ENCODE measurements at regions not wholly inside any gene's neighbourhood (a gene's known extent, or its start where the extent isn't known, plus 50 kb on each side); places are given as distances from the start of the nearest gene placed in this dataset.

- Mint-ChIP-seq H3K27ac (no peak overlapping the region), H3K4me1 (ENCODE audit: low read depth) (no peaks in the 10 kb centered on the region)
Measured at GRCh38 chr1:13992489-13993285, 292.7 kb downstream of the PRDM2 start.

GRCh38 chr1:13994386-13994785, 294.4 kb downstream of the PRDM2 start:
- peaks cover 16% of the 10 kb centered on the region for H3K27me3 Mint-ChIP-seq
- no peaks in the 10 kb centered on the region for H3K4me1 Mint-ChIP-seq (ENCODE audit: low read depth)
- intact Hi-C loops (cut with micrococcal nuclease), result no loop called here
- H3K4me3 Mint-ChIP-seq, result no peak overlapping the region
- no peak overlapping the region for H3K27ac Mint-ChIP-seq
- DNase-seq, result no peak
- CTCF ChIA-PET, result no interaction called here
- H3K36me3 Mint-ChIP-seq, result no peaks in the 10 kb centered on the region
- H3K9me3 Mint-ChIP-seq, result peaks cover 17% of the 10 kb centered on the region
- POLR2A ChIA-PET, result no interaction called here

More at GRCh38 chr1:13992489-13993285, 292.7 kb downstream of the PRDM2 start:
- ChIA-PET CTCF (no interaction called here), POLR2A (no interaction called here)
- Mint-ChIP-seq H3K9me3 (peaks cover 9% of the 10 kb centered on the region), H3K27me3 (peaks cover 16% of the 10 kb centered on the region), H3K36me3 (no peaks in the 10 kb centered on the region), H3K4me3 (no peak overlapping the region)
- intact Hi-C loops (cut with micrococcal nuclease), result no loop called here
- no peak for DNase-seq

DNA sequence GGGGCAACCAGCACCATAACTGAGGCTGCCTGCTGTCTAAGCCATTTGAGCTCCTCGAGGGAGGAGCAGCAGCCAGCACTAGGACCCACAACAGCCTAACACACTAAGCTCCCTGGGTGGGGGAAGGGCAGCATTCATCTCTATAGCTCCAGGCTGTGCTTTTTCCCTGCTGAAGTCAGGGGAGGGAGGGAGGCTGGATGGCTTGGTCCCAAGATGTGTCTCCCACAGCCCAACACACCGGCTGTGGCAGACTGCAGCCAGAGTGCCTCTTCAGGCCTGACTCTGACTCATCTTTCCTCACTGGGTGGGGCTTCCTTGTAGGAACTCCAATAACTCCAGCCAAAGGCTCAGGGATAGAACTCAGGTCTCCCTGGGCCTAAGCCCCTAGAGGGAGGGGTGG, 296.3 kb downstream of the PRDM2 start:
- peaks cover 29% of the 10 kb centered on the region for H3K9me3 Mint-ChIP-seq
- ChIA-PET POLR2A (no interaction called here), CTCF (no interaction called here)
- no peak overlapping the region for H3K4me3 Mint-ChIP-seq
- intact Hi-C loops (cut with micrococcal nuclease), result no loop called here
- DNase-seq, result no peak
- no peaks in the 10 kb centered on the region for H3K4me1 Mint-ChIP-seq (ENCODE audit: low read depth)
- H3K36me3 Mint-ChIP-seq, result peaks cover 2% of the 10 kb centered on the region
- no peak overlapping the region for H3K27ac Mint-ChIP-seq
- H3K27me3 Mint-ChIP-seq, result peaks cover 14% of the 10 kb centered on the region

DNA sequence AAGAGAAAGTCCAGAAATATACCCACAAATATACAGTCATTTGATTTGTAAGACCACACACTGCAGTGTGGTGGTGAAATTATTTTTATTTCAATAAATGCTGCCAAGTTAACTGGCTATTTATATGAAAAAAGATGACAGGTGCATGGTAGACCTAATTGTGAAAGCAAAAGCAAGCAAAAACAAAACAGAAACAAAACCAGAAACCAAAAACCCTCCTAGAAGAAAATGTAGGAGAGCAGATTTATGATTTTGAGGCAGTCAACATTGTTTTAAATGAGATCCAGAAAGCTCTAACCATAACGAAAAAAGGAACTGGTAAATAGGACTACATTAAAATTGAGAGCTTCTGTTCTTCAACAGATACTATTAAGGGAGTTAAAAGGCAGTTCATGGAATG, 303.6 kb downstream of the PRDM2 start:
- intact Hi-C loops (cut with micrococcal nuclease), result no loop called here
- DNase-seq, result no peak
- Mint-ChIP-seq H3K4me3 (no peak overlapping the region), H3K27ac (no peak overlapping the region), H3K27me3 (peaks cover 7% of the 10 kb centered on the region), H3K36me3 (peaks cover 2% of the 10 kb centered on the region), H3K4me1 (ENCODE audit: low read depth) (no peaks in the 10 kb centered on the region), H3K9me3 (peaks cover 37% of the 10 kb centered on the region)
- CTCF ChIA-PET, result no interaction called here
- POLR2A ChIA-PET, result no interaction called here

- H3K9me3 Mint-ChIP-seq, result peaks cover 8% of the 10 kb centered on the region
- peaks cover 4% of the 10 kb centered on the region for H3K27me3 Mint-ChIP-seq
- H3K27ac Mint-ChIP-seq, result no peak overlapping the region
- H3K4me1 Mint-ChIP-seq (ENCODE audit: low read depth), result no peaks in the 10 kb centered on the region
- intact Hi-C loops (cut with micrococcal nuclease), result no loop called here
- H3K36me3 Mint-ChIP-seq, result no peaks in the 10 kb centered on the region
- ChIA-PET CTCF (no interaction called here), POLR2A (no interaction called here)
- DNase-seq, result no peak
- no peak overlapping the region for H3K4me3 Mint-ChIP-seq
Measured at GRCh38 chr1:14009582-14009981, 309.6 kb downstream of the PRDM2 start.

GRCh38 chr1:14010476-14010875, 310.5 kb downstream of the PRDM2 start:
- Mint-ChIP-seq H3K27me3 (peaks cover 5% of the 10 kb centered on the region), H3K9me3 (peaks cover 8% of the 10 kb centered on the region), H3K4me1 (ENCODE audit: low read depth) (no peaks in the 10 kb centered on the region), H3K27ac (no peak overlapping the region), H3K4me3 (no peak overlapping the region), H3K36me3 (no peaks in the 10 kb centered on the region)
- intact Hi-C loops (cut with micrococcal nuclease), result no loop called here
- ChIA-PET POLR2A (no interaction called here), CTCF (no interaction called here)
- DNase-seq, result no peak

DNA sequence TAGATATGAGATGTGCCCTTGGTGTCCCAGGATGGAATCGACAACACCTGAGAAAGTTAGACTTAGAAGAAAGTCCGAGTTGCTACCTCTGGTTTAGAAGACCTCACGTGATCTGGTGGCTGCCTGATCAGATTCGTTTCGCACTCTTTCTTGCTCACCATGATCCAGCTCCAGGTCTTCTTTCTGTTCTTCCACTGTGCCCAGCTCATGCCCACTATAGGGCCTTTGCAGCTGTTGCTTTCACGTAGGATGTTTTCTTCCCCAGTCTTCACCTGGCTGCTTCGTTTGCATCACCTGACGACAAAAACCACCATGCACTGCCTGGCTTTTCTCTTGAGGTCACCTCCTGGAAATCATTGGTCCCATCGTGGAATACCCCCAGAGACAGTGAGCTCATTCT, 311.1 kb downstream of the PRDM2 start:
- Mint-ChIP-seq H3K4me3 (no peak overlapping the region), H3K4me1 (ENCODE audit: low read depth) (no peaks in the 10 kb centered on the region), H3K36me3 (no peaks in the 10 kb centered on the region), H3K27ac (no peak overlapping the region), H3K9me3 (peaks cover 8% of the 10 kb centered on the region), H3K27me3 (peaks cover 7% of the 10 kb centered on the region)
- intact Hi-C loops (cut with micrococcal nuclease), result no loop called here
- ChIA-PET CTCF (no interaction called here), POLR2A (no interaction called here)
- DNase-seq, result no peak

- Mint-ChIP-seq H3K27me3 (peaks cover 12% of the 10 kb centered on the region), H3K4me3 (no peak overlapping the region), H3K27ac (no peak overlapping the region), H3K4me1 (ENCODE audit: low read depth) (no peaks in the 10 kb centered on the region), H3K9me3 (peaks cover 6% of the 10 kb centered on the region), H3K36me3 (no peaks in the 10 kb centered on the region)
- ChIA-PET CTCF (no interaction called here), POLR2A (no interaction called here)
- DNase-seq, result no peak
- intact Hi-C loops (cut with micrococcal nuclease), result no loop called here
Measured at GRCh38 chr1:14011888-14012287, 311.9 kb downstream of the PRDM2 start.

- DNase-seq, result no peak
- no peaks in the 10 kb centered on the region for H3K9me3 Mint-ChIP-seq
- intact Hi-C loops (cut with micrococcal nuclease), result no loop called here
- no peaks in the 10 kb centered on the region for H3K36me3 Mint-ChIP-seq
- ChIA-PET POLR2A (no interaction called here), CTCF (no interaction called here)
- H3K27ac Mint-ChIP-seq, result no peak overlapping the region
- no peak overlapping the region for H3K4me3 Mint-ChIP-seq
- no peaks in the 10 kb centered on the region for H3K4me1 Mint-ChIP-seq (ENCODE audit: low read depth)
- H3K27me3 Mint-ChIP-seq, result peaks cover 11% of the 10 kb centered on the region
Measured at GRCh38 chr1:14014929-14015328, 314.9 kb downstream of the PRDM2 start.

DNA sequence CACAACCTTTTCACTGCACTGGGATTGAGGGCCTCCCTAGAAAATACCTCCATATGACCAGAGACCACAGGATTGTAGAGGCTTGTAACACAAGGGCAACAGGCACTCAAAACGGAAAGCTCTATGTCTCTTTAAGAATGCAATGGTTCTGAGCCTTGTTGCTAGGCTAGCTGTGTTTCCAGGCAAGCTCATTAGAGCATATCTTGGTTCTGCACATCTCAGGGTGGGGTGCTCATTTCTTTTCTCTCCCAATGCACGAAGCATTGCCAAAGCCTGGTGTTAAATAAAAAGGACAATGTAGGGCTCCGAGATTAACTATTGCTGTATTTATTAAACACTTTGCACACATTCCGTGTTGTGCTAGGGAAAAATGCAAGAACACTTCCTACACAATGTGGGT, 315.9 kb downstream of the PRDM2 start:
- POLR2A ChIA-PET, result no interaction called here
- no peaks in the 10 kb centered on the region for H3K4me1 Mint-ChIP-seq (ENCODE audit: low read depth)
- H3K36me3 Mint-ChIP-seq, result no peaks in the 10 kb centered on the region

DNA sequence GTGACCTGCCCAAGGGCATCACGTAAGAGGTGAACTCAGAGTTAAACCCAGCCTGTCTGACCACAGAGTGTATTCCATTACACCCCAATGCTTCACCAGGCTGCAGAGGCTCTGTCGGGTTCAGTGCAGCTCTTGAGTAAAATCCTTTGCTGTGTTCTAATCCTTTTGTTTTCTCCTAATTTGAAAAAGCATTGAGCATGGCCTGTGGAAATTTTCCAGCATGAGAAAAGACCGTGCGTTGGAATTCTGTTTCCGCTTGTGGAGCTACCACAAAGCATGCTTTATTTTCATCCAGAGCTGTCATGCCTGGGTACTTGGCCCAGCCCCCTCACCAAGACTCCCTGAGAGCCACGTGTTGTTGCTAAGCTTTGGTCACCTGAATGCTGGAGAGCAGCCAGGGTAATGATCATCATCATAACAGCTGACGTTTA, 317.6 kb downstream of the PRDM2 start:
- CTCF ChIA-PET, result no interaction called here
- DNase-seq, result no peak
- intact Hi-C loops (cut with micrococcal nuclease), result no loop called here
- Mint-ChIP-seq H3K4me1 (ENCODE audit: low read depth) (no peaks in the 10 kb centered on the region), H3K9me3 (no peaks in the 10 kb centered on the region), H3K4me3 (no peak overlapping the region), H3K36me3 (no peaks in the 10 kb centered on the region), H3K27me3 (peaks cover 9% of the 10 kb centered on the region), H3K27ac (no peak overlapping the region)
- POLR2A ChIA-PET, result no interaction called here

More for the DNA sequence above, 315.9 kb downstream of the PRDM2 start:
- DNase-seq, result no peak
- intact Hi-C loops (cut with micrococcal nuclease), result no loop called here
- no peak overlapping the region for H3K27ac Mint-ChIP-seq
- CTCF ChIA-PET, result no interaction called here
- H3K9me3 Mint-ChIP-seq, result no peaks in the 10 kb centered on the region
- H3K4me3 Mint-ChIP-seq, result no peak overlapping the region
- peaks cover 11% of the 10 kb centered on the region for H3K27me3 Mint-ChIP-seq

DNA sequence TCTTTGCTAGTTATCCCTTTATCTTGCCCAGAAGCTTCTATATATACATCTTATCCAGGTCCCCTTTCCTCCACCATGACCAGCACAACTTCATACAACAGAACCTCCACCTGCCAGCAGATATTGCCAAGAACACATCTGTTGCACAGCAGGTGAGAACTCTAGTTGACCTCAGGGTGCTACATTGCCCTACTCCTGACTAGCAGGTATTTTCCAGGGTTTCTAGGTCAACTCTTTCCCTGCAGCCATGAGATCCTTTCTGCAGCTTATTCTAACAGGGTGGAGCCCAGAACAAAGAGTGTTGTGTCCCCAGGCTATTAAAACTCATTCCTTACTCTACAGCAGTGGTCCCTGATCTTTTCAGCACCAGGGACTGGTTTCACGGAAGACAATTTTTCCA, 319.5 kb downstream of the PRDM2 start:
- ChIA-PET POLR2A (no interaction called here), CTCF (no interaction called here)
- Mint-ChIP-seq H3K4me1 (ENCODE audit: low read depth) (no peaks in the 10 kb centered on the region), H3K27ac (no peak overlapping the region), H3K9me3 (no peaks in the 10 kb centered on the region), H3K4me3 (no peak overlapping the region), H3K36me3 (no peaks in the 10 kb centered on the region), H3K27me3 (peaks cover 13% of the 10 kb centered on the region)
- intact Hi-C loops (cut with micrococcal nuclease), result no loop called here
- no peak for DNase-seq

DNA sequence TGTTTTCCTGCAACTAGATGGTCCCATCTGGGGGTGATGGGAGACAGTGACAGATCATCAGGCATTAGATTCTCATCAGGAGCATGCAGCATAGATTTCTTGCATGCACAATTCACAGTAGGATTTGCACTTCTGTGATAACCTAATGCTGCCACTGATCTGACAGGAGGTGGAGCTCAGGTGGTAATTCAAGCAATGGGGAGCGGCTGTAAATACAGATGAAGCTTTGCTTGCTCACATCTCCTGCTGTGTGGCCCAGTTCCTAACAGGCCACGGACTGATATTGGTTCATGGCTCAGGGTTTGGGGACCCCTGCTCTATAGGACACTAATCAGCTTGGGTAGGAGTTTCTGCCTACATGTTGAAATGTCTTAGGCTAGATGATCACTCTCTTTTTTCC, 320.0 kb downstream of the PRDM2 start:
- H3K27me3 Mint-ChIP-seq, result peaks cover 11% of the 10 kb centered on the region
- intact Hi-C loops (cut with micrococcal nuclease), result no loop called here
- DNase-seq, result no peak
- CTCF ChIA-PET, result no interaction called here
- POLR2A ChIA-PET, result no interaction called here
- no peak overlapping the region for H3K4me3 Mint-ChIP-seq
- H3K4me1 Mint-ChIP-seq (ENCODE audit: low read depth), result no peaks in the 10 kb centered on the region
- H3K27ac Mint-ChIP-seq, result no peak overlapping the region
- no peaks in the 10 kb centered on the region for H3K9me3 Mint-ChIP-seq
- no peaks in the 10 kb centered on the region for H3K36me3 Mint-ChIP-seq
